ENCODE measurements at regions not wholly inside any gene's neighbourhood (a gene's known extent, or its start where the extent isn't known, plus 50 kb on each side); places are given as distances from the start of the nearest gene placed in this dataset.
A peak's percentile ranks its signal among the peaks of the same experiment; 100 is the strongest.
"Not testable (repeated sequence)": the region's sequence is repeated elsewhere in the genome, so short reads cannot be mapped to it uniquely, and the experiment has no call there.

GRCh38 chr6:150696190-150696589, 96.5 kb downstream of the PLEKHG1 start:
- no peak overlapping the region for H3K4me3 ChIP-seq (ENCODE audit: low read depth, low read length)
- TF ChIP-seq CTCF (conservative IDR thresholded peaks at IDR 0.05; ENCODE audit: low read depth, low read length): no peak
- DNase-seq (ENCODE audit: low read depth): no peak

DNA sequence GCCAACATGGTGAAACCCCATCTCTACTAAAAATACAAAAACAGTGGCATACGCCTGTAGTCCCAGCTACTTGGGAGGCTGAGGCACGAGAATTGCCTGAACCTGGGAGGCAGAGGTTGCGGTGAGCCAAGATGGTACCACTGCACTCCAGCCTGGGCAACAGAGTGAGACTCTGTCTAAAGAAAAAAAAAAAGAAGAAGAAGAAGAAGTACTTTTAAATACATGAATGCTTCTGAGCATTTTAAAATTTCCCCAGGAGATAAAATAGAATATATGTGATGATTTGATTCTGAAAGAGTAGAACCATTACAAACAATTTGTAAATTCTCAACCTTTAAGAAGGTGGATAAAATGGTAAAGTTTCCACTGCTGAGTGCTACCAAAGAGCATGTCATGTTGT, 97.2 kb downstream of the PLEKHG1 start:
- not testable (repeated sequence) for H3K4me3 ChIP-seq (ENCODE audit: low read depth, low read length); DNase-seq (ENCODE audit: low read depth)

DNA sequence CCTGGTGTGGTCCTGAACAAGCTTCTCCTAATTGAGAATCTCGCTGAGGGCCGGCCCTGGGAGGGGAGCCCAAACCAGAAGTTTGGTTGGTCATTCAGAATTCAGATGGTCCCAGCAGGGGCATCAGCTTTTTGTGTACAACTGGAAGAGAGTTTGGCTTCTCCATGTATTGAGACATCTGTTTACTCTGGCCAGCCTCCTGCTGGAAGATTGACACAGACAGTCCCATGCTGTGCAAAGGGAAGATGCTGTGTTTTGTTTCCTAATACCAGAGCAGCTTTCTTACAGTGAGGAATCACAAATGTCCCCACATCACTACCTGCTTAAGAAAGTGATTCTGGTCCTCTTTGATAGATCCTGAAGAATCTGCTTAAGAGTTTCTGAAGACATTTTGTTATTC, 97.8 kb downstream of the PLEKHG1 start:
- peak; percentile 58 for DNase-seq (ENCODE audit: low read depth)
- no peak for TF ChIP-seq CTCF (conservative IDR thresholded peaks at IDR 0.05; ENCODE audit: low read depth, low read length)
- H3K4me3 ChIP-seq (ENCODE audit: low read depth, low read length): no peak overlapping the region

DNA sequence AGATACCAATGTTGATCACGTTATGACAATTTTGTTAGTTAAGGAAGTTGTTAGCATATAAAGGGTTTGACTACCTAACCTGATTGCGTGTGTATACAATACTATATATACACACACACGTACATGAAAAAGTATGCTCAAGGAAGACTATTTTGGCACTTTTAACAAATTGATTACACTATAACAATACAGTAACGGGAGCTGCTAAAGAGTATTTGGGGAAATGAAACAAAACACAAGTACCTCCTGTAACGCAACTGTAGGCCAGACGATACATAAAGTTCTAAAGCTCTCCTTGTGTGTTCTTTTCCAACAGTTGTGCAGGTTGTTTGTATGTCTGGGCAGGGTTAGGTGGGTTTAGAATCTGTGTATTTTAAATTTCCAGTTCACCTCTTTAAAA, 98.7 kb downstream of the PLEKHG1 start:
- no peak for TF ChIP-seq CTCF (conservative IDR thresholded peaks at IDR 0.05; ENCODE audit: low read depth, low read length)
- no peak overlapping the region for H3K4me3 ChIP-seq (ENCODE audit: low read depth, low read length)
- no peak for DNase-seq (ENCODE audit: low read depth)

DNA sequence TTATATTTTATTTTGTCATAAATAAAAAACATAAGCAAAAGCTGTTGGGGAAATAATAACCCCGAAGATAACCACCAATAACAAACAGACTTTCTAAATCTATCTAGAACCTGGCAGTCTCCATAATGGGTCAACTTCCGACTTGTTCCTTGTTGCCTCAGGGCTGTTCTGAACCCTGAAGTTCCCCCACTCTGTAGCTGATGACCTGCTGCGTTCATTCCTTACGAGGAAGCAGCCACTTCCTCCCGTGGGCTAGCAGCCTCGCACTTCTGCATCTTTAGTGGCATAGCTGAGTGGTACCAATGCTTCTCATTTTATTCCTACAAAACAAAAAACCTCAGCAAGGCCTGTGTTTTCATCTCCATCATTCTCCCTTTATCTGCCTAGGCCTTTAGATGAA, 103.0 kb downstream of the PLEKHG1 start:
- DNase-seq (ENCODE audit: low read depth): no peak
- no peak overlapping the region for H3K4me3 ChIP-seq (ENCODE audit: low read depth, low read length)
- no peak for TF ChIP-seq CTCF (conservative IDR thresholded peaks at IDR 0.05; ENCODE audit: low read depth, low read length)

- no peak overlapping the region for H3K4me3 ChIP-seq (ENCODE audit: low read depth, low read length)
- no peak for TF ChIP-seq CTCF (conservative IDR thresholded peaks at IDR 0.05; ENCODE audit: low read depth, low read length)
- DNase-seq (ENCODE audit: low read depth): no peak
Observed at GRCh38 chr6:150704447-150705192, 104.9 kb downstream of the PLEKHG1 start.

GRCh38 chr6:150705392-150705791, 105.7 kb downstream of the PLEKHG1 start:
- no peak overlapping the region for H3K4me3 ChIP-seq (ENCODE audit: low read depth, low read length)
- DNase-seq (ENCODE audit: low read depth): no peak
- TF ChIP-seq CTCF (conservative IDR thresholded peaks at IDR 0.05; ENCODE audit: low read depth, low read length): no peak
